ENCODE measurements at regions not wholly inside any gene's neighbourhood (a gene's known extent, or its start where the extent isn't known, plus 50 kb on each side); places are given as distances from the start of the nearest gene placed in this dataset.

DNA sequence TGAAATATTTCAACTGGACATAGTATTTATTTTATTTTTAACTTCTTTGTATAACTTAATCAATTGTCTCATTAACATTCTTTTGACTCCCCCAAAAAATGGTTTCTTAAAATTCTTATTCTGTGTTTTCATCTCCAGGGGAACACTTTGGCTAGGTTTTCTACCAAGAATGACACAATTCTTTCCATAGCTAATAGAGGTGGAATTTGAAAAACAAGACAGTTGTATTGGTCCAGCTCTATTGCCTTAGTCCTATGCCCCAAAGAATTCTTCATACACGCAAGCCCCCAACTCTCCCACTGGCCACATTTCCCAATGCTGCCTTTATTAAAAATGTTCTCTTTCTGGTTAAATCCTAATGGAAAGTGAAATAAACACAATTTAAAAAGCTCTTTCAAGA is 104.7 kb upstream of the PKDCC start:
- no peak for DNase-seq

DNA sequence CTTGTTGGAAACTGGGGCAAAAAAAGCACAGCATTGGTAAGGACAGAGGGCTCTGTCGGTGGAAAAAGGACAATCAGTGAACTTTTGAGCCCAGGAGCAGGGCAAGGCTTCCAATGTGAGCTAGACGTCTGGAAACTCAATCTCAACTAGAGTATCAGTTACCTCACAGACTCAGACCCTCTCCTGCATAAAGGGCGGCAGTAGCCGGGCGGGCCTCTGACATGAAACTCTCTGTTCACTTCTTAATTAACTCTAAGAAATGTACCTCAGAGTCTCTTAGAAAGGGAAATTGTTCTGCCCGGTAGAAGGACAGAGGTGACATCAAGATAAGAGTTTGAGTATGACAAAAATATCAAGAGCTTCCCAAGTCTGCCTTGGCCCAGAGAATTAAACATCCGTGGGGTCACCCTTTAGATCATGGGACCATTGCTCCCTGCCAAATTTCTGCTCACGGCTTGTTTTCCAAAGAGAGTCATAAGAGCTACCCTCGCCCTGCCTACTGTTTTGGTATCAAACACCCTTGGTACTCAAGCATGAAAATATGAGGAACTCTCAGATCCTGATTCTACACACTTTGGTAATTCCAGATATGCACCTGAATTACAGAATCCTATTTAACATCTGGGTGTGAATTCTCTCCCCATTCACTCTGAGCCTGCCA is 103.5 kb upstream of the PKDCC start:
- no peak for DNase-seq

- DNase-seq, result no peak
Measured at GRCh38 chr2:41947701-41948396, 100.0 kb upstream of the PKDCC start.

DNA sequence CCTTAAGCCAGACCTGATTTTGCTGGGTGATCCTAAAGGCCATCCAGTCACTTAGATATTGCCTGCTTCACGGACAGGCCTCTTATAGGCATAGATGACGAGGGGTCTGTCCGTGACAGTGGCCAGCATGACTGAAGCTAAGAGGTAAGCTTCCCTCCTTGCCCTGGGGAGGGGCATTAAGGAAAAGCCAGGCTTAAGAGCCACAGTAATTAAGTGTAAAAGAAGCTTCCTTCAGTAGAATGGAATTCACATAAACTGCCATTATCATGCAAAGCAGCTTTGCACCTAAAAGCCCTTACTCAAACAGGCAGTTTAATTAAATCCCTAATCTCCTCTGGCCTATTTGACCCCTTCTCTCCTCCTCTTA is 99.4 kb upstream of the PKDCC start:
- no peak for DNase-seq

DNA sequence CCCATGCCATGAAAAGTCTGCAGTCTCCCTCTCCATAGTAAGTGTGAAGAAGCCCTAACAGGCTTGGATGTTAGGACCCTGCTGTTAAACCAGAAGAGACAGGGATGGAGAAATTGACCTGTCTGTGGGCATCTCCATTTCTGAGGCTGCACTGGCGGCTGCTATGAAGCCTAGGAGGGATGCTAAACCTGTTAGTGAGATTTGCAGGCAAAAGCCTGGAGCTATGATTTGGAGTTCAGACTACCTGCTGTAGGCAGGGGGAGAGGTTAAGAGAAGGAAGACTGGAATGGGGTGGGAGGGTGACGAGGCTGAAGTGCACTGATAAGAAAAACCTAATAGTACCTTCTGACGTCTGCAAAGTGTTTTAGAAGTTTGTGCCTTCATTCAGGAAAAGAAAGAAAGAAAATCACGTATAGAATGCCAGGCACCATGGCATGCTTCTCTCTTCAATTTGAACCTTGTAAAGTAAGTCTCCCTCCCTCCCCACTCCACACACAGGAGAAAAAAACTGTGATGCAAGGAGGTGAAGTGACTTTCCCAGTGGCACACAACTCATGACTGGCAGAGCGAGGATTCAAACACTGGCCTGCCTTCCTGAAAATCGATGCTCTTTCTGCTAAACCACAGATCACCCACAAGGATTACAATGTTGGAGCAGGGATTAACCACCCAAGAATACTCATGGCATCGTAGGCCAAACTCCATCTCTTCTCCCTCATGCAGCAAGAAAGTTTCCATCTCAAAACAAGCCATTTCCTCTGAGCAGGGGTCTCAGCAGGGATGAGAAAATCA is 98.5 kb upstream of the PKDCC start:
- no peak for DNase-seq

- DNase-seq, result no peak
Measured at GRCh38 chr2:41949883-41950665, 97.7 kb upstream of the PKDCC start.

GRCh38 chr2:41950666-41950960 is 97.2 kb upstream of the PKDCC start:
- no peak for DNase-seq

GRCh38 chr2:41954304-41955291 is 93.2 kb upstream of the PKDCC start:
- no peak for DNase-seq

DNA sequence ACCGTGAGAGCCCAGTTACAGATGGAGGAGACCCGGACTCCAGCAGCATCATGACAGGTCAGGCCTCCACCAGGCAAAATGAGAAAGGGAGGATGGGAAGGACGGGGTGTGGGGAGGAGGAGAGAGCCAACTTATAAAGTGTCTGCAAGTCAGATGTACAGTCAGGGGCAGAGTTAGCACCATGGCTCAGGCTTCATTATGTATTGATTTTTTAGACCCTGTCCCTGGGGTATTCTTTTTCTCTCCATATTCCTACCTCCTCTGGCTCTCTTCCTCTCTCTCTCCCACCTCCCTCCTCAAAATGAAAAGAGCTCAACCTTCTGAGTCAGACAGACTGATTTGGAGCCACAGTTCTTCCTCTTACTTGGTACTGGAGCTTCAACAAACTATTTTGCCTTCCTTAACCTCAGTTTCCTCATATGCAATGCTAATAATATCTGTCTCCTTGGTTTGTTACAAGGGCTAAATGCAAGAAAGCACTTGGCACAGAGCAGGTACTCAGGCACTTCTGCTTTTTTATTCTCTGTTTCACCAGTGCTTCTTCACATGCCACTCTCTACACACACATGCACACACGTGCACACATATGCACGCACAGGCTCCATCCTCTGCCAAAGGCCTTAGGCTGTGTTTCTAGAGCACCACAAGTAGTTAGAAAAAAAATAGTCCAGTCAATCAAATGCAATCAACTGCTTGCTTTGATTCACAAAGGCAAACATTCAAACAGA is 92.3 kb upstream of the PKDCC start:
- no peak for DNase-seq

- DNase-seq, result no peak
Measured at GRCh38 chr2:41957431-41957830, 90.4 kb upstream of the PKDCC start.

GRCh38 chr2:41958251-41958650 is 89.6 kb upstream of the PKDCC start:
- DNase-seq, result no peak

- DNase-seq, result no peak
Measured at GRCh38 chr2:41958775-41959174, 89.0 kb upstream of the PKDCC start.

DNA sequence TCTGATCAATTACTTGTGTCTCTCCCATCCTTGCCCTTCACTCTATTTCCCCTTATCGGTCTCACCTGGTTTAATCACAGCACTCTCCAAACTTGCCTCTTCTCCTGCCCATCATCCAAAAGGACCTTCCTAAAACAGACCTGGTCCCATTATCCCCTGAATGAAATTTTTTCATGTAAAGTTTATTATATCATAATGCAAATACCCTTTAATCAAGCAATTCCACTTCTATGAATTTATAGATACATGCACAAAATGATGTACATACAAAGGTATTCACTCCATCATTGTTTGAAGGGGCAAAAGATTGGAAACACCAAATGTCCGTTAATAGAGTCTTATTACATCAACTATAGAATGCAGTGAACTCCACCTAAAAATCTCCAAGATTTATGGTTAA is 88.1 kb upstream of the PKDCC start:
- DNase-seq, result no peak

DNA sequence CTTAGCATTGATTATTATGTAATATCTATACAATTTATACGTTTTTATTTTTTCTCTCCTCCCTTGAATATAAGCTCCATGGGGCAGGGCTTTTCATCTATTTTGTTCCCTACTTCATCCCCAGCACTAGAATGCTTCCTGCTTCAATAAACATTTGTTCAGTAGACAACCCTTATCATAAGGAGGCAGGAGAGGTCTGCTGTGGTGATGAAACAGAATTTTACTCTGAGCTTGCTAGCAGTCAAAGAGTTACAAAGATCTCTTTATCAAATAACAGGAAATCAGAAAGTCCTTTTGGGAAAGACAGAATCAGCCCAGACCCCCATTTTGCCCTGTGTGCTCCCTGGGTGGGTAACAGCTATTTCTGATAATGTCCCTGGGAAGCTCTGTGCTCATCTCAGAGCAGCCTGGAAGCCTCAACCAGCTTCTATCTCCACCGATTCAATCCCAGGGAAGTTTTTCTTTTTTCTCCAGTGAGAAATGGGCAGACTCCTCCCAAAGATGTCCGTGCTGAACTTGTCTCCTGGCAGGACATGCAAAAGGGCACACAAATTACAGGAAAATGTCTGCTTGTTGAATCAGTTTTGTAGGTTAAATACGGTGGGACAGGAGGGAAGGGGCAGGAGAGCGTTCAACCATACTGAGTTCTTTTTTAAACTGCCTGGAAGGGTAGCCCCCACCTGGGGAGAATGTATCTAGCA is 84.7 kb upstream of the PKDCC start:
- no peak for DNase-seq

GRCh38 chr2:41963661-41964525 is 83.9 kb upstream of the PKDCC start:
- DNase-seq, result no peak

DNA sequence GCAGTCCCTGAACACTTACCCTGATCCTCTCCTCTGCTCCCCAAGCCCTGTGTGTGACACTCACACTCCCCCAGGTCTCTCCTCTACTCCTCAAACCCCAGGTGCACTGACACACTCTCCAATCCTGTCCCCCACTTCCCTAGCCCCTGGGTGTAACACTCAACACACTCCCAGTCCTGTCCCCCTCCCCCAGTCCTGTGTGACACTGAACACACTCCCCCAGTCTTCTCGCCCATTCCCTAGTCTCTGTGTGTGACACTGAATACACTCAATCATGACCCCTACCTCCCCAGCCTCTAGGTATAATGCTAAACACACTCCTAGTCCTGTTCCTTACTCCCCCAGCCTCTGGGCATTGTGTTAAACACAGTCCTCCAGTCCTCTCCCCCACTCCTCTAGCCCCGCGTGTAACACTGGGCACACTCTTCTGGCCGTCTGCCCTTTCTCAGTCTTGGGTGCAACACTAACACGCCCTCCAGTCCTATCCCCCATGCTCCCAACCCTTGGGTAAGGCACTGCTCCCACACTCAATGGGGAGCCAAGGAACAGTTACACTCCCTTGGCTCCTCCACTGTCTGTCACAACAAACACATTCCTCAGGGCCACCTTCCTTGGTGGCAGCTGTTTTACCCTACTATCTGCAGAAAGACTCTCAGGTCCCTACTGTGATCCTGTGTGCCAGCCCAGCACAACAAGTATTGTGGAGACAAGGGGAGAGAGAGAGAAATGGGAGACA is 82.5 kb upstream of the PKDCC start:
- DNase-seq, result no peak

GRCh38 chr2:41965909-41966295 is 81.9 kb upstream of the PKDCC start:
- DNase-seq, result no peak

DNA sequence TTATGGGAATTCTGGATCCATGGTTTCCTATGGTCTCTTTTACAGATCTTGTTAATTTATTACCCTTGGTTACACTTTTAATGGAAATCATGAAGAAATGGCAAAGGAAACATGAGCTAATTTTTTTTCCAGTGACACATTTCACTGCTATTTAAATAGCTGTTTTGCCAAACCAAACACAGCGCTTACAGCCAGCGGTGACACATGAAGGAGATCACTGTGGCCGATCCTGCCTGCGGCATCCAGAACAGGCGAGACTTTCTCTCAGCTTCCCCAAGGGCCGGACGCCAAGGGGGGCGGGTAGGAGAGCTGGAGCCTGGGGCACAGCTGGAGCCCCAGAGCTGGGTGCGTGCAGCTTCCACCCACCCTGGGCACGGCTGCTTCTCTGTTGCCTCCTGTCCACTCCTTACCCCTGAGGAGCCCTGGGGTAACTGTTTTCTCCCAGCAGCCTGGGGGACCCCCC is 81.4 kb upstream of the PKDCC start:
- DNase-seq, result no peak

DNA sequence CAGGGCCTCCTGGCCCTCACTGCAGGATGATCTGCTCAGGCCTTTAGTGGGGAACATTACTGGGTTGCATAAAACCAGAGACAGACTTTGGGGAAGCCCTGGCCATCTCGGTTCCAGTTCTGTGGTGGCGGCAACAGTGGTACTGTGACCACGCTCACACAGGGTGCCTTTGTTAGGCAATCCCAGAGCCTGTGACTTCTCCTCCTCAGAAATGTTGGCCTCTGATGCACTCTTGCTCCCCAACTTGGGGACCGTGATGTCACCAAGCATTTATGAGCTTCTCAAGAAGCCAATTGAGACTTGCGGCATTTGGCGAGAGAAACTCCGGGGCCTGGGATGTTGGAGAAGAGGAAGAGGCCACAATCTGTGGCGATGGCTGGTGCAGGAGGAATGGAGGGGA is 80.9 kb upstream of the PKDCC start:
- no peak for DNase-seq

All from stimulated activated CD4-positive, alpha-beta T cell treated with anti-CD3 and anti-CD28 coated beads, Interleukin-4, amount 100 ng/mL, for 1 hour (primary cell).